ENCODE measurements at regions not wholly inside any gene's neighbourhood (a gene's known extent, or its start where the extent isn't known, plus 50 kb on each side); places are given as distances from the start of the nearest gene placed in this dataset.
"Not testable (repeated sequence)": the region's sequence is repeated elsewhere in the genome, so short reads cannot be mapped to it uniquely, and the experiment has no call there.

DNA sequence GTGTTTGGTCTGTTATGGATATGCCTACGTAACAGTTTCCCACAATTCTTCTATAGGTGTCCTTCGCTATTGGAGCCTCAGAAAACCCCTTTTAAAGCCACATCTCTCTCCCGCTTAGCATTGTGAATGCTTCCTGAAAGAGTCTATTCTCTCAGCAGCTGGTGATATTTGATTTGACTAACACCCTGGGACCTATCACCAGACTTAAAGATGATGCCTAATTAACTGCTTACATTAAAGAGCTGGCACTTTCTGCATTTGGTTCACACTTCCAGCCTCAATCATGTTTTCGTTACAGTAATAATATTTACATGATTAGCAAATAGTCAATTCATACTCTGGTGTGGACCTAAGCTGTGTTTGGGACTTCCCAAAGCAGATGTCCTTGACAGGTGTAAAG, 90.1 kb upstream of the VLDLR start:
- DNase-seq = no peak
- Mint-ChIP-seq H3K27me3 (no peaks in the 10 kb centered on the region), H3K4me1 (ENCODE audit: low read depth) (no peaks in the 10 kb centered on the region), H3K9me3 (peaks cover 2% of the 10 kb centered on the region), H3K4me3 (no peak overlapping the region), H3K27ac (no peak overlapping the region), H3K36me3 (ENCODE audit: low read depth) (no peaks in the 10 kb centered on the region)
- no peak overlapping the region for H3K27ac ChIP-seq (ENCODE audit: low read depth in 1 of 2, low read length in 2 of 2)
- TF ChIP-seq, protein P1, sequence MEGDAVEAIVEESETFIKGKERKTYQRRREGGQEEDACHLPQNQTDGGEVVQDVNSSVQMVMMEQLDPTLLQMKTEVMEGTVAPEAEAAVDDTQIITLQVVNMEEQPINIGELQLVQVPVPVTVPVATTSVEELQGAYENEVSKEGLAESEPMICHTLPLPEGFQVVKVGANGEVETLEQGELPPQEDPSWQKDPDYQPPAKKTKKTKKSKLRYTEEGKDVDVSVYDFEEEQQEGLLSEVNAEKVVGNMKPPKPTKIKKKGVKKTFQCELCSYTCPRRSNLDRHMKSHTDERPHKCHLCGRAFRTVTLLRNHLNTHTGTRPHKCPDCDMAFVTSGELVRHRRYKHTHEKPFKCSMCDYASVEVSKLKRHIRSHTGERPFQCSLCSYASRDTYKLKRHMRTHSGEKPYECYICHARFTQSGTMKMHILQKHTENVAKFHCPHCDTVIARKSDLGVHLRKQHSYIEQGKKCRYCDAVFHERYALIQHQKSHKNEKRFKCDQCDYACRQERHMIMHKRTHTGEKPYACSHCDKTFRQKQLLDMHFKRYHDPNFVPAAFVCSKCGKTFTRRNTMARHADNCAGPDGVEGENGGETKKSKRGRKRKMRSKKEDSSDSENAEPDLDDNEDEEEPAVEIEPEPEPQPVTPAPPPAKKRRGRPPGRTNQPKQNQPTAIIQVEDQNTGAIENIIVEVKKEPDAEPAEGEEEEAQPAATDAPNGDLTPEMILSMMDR (IDR thresholded peaks at IDR 0.05) = no peak
- H3K27me3 ChIP-seq (ENCODE audit: control insufficient read depth in 1 of 2, insufficient read depth in 2 of 2, low read length in 2 of 2) = no peaks in the 10 kb centered on the region
- CTCF ChIA-PET = no interaction called here
- no peak for ATAC-seq (ENCODE audit: poor library complexity)
- H3K4me1 ChIP-seq (ENCODE audit: insufficient read depth, low read length) = no peaks in the 10 kb centered on the region
- H3K4me3 ChIP-seq (ENCODE audit: low read length) = no peak overlapping the region
- no peaks in the 10 kb centered on the region for H3K36me3 ChIP-seq (ENCODE audit: insufficient read depth, low read length)
- intact Hi-C loops (cut with DNase I, micrococcal nuclease) = no loop called here
- POLR2A ChIA-PET = no interaction called here
- H3K9me3 ChIP-seq (ENCODE audit: control insufficient read depth in 1 of 2, insufficient read depth in 1 of 2, low read length in 2 of 2) = no peaks in the 10 kb centered on the region

GRCh38 chr9:2536511-2536910, 85.1 kb upstream of the VLDLR start:
- no peaks in the 10 kb centered on the region for H3K4me1 Mint-ChIP-seq (ENCODE audit: low read depth)
- DNase-seq = no peak
- intact Hi-C loops (cut with DNase I, micrococcal nuclease) = no loop called here
- TF ChIP-seq, protein P1 (IDR thresholded peaks at IDR 0.05) = no peak
- H3K27me3 Mint-ChIP-seq = peaks cover 22% of the 10 kb centered on the region
- H3K36me3 Mint-ChIP-seq (ENCODE audit: low read depth) = no peaks in the 10 kb centered on the region
- no peaks in the 10 kb centered on the region for H3K9me3 Mint-ChIP-seq
- Histone ChIP-seq H3K4me3 (ENCODE audit: low read length) (no peak overlapping the region), H3K36me3 (ENCODE audit: insufficient read depth, low read length) (no peaks in the 10 kb centered on the region), H3K27me3 (ENCODE audit: control insufficient read depth in 1 of 2, insufficient read depth in 2 of 2, low read length in 2 of 2) (no peaks in the 10 kb centered on the region), H3K4me1 (ENCODE audit: insufficient read depth, low read length) (no peaks in the 10 kb centered on the region), H3K9me3 (ENCODE audit: control insufficient read depth in 1 of 2, insufficient read depth in 1 of 2, low read length in 2 of 2) (no peaks in the 10 kb centered on the region), H3K27ac (ENCODE audit: low read depth in 1 of 2, low read length in 2 of 2) (no peak overlapping the region)
- no peak overlapping the region for H3K4me3 Mint-ChIP-seq
- no peak for ATAC-seq (ENCODE audit: poor library complexity)
- H3K27ac Mint-ChIP-seq = no peak overlapping the region
- ChIA-PET CTCF (no interaction called here), POLR2A (no interaction called here)

GRCh38 chr9:2545881-2546490, 75.6 kb upstream of the VLDLR start:
- no peak for DNase-seq
- Mint-ChIP-seq H3K4me3 (no peak overlapping the region), H3K27me3 (peaks cover 35% of the 10 kb centered on the region), H3K27ac (no peak overlapping the region), H3K36me3 (ENCODE audit: low read depth) (no peaks in the 10 kb centered on the region), H3K4me1 (ENCODE audit: low read depth) (no peaks in the 10 kb centered on the region), H3K9me3 (peaks cover 3% of the 10 kb centered on the region)
- intact Hi-C loops (cut with DNase I, micrococcal nuclease) = no loop called here
- Histone ChIP-seq H3K27me3 (ENCODE audit: control insufficient read depth in 1 of 2, insufficient read depth in 2 of 2, low read length in 2 of 2) (no peaks in the 10 kb centered on the region), H3K36me3 (ENCODE audit: insufficient read depth, low read length) (no peaks in the 10 kb centered on the region), H3K4me3 (ENCODE audit: low read length) (no peak overlapping the region), H3K4me1 (ENCODE audit: insufficient read depth, low read length) (no peaks in the 10 kb centered on the region), H3K27ac (ENCODE audit: low read depth in 1 of 2, low read length in 2 of 2) (no peak overlapping the region), H3K9me3 (ENCODE audit: control insufficient read depth in 1 of 2, insufficient read depth in 1 of 2, low read length in 2 of 2) (peaks cover 0 to 4% of the 10 kb centered on the region in 2 experiments)
- ChIA-PET CTCF (no interaction called here), POLR2A (no interaction called here)
- no peak for ATAC-seq (ENCODE audit: poor library complexity)
- TF ChIP-seq, protein P1 (IDR thresholded peaks at IDR 0.05) = no peak

DNA sequence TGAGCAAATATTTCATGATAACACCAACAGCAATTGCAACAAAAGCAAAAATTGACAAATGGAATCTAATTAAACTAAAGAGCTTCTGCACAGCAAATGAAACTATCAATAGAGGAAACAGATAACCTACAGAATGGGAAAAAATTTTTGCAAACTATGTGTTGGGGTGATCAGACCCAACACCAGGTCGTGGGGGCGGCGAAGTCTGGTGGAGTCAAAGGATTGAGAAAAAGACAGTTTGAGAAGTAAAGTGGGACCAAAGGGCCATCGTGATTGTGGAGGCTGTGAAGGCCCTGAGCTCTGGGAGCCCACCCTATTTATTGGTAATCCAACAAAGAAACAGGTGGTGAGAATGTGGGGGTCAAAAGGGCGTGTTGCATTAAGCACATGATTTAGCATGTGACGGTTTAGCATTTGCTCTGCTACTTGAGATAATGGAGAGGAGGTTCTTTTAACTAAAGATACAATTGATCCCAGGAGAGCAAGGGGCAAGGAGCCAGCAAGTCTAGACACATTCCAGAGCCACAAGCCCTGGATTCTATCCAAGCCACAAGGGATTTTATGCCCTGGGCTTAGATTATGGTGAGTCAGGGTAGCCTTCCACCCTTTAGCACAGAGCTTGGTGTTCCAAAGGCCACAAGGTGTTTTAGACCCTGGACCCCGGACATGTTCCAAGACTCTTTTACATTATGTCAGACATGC, 65.5 kb upstream of the VLDLR start:
- intact Hi-C loops (cut with DNase I, micrococcal nuclease); ATAC-seq (ENCODE audit: poor library complexity); H3K36me3 ChIP-seq (ENCODE audit: insufficient read depth, low read length); H3K27ac Mint-ChIP-seq; H3K27ac ChIP-seq (ENCODE audit: low read depth in 1 of 2, low read length in 2 of 2); POLR2A ChIA-PET; H3K4me3 Mint-ChIP-seq; H3K4me3 ChIP-seq (ENCODE audit: low read length); H3K36me3 Mint-ChIP-seq (ENCODE audit: low read depth); H3K9me3 ChIP-seq (ENCODE audit: control insufficient read depth in 1 of 2, insufficient read depth in 1 of 2, low read length in 2 of 2); H3K4me1 ChIP-seq (ENCODE audit: insufficient read depth, low read length); H3K4me1 Mint-ChIP-seq (ENCODE audit: low read depth); H3K27me3 ChIP-seq (ENCODE audit: control insufficient read depth in 1 of 2, insufficient read depth in 2 of 2, low read length in 2 of 2); DNase-seq; H3K27me3 Mint-ChIP-seq: not testable (repeated sequence)
- CTCF ChIA-PET = interaction anchor here (1.4 kb wide), 1 partner anchor 12 kb away, joined by 3 read pairs; no protein-coding TSS in a partner anchor
- H3K9me3 Mint-ChIP-seq = peaks cover 14% of the 10 kb centered on the region

All from CD4-positive, alpha-beta T cell (primary cell).